Peyer's patch (tissue), 4 donors: ENCODE measurements at regions not wholly inside any gene's neighbourhood (a gene's known extent, or its start where the extent isn't known, plus 50 kb on each side); places are given as distances from the start of the nearest gene placed in this dataset.

Source experiments
- POLR2A ChIP-seq, 2 donors: fragments of 450-650 bp; IDR thresholded peaks; one replicate each; pipeline ENCODE4 v1.5.1; 2017; ENCODE audit warnings: antibody characterized with exemption in 2 of 2, mild to moderate bottlenecking in 2 of 2, moderate library complexity in 2 of 2
- TF ChIP-seq, protein P1 (sequence below), 6 experiments: fragments of 450-650 bp in 4 of 6; fragments of 200-600 bp in 2 of 6; sonication (generic) in 1 of 6; IDR thresholded peaks; one replicate each; pipeline ENCODE4 v1.5.1; 2017 to 2019; ENCODE audit warnings: antibody characterized with exemption in 6 of 6, mild to moderate bottlenecking in 3 of 6, moderate library complexity in 1 of 6

- TF ChIP-seq POLR2A (IDR thresholded peaks at IDR 0.05): no peak
- TF ChIP-seq, protein P1, sequence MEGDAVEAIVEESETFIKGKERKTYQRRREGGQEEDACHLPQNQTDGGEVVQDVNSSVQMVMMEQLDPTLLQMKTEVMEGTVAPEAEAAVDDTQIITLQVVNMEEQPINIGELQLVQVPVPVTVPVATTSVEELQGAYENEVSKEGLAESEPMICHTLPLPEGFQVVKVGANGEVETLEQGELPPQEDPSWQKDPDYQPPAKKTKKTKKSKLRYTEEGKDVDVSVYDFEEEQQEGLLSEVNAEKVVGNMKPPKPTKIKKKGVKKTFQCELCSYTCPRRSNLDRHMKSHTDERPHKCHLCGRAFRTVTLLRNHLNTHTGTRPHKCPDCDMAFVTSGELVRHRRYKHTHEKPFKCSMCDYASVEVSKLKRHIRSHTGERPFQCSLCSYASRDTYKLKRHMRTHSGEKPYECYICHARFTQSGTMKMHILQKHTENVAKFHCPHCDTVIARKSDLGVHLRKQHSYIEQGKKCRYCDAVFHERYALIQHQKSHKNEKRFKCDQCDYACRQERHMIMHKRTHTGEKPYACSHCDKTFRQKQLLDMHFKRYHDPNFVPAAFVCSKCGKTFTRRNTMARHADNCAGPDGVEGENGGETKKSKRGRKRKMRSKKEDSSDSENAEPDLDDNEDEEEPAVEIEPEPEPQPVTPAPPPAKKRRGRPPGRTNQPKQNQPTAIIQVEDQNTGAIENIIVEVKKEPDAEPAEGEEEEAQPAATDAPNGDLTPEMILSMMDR (IDR thresholded peaks at IDR 0.05): no peak
Observed at GRCh38 chr6:81849248-81849647, 96.8 kb upstream of the TENT5A start.
